ENCODE measurements at regions not wholly inside any gene's neighbourhood (a gene's known extent, or its start where the extent isn't known, plus 50 kb on each side); places are given as distances from the start of the nearest gene placed in this dataset.
"Not testable (repeated sequence)": the region's sequence is repeated elsewhere in the genome, so short reads cannot be mapped to it uniquely, and the experiment has no call there.

GRCh38 chr4:170529748-170530722, 440.3 kb upstream of the AADAT start:
- H3K27ac ChIP-seq, result no peak overlapping the region

GRCh38 chr4:170526471-170526870, 436.7 kb upstream of the AADAT start:
- Histone ChIP-seq H3K27ac (no peak overlapping the region), H3K4me3 (no peak overlapping the region)

More at GRCh38 chr4:170529748-170530722, 440.3 kb upstream of the AADAT start:
- no peak overlapping the region for H3K4me3 ChIP-seq

GRCh38 chr4:170522427-170522970, 432.7 kb upstream of the AADAT start:
- no peak overlapping the region for H3K27ac ChIP-seq
- H3K4me3 ChIP-seq, result no peak overlapping the region

- no peak overlapping the region for H3K27ac ChIP-seq
- no peak overlapping the region for H3K4me3 ChIP-seq
These were observed 407.9 kb upstream of the AADAT start for GRCh38 chr4:170497689-170498088.

- Histone ChIP-seq H3K4me3 (no peak overlapping the region), H3K27ac (no peak overlapping the region)
These were observed 407.4 kb upstream of the AADAT start for GRCh38 chr4:170497112-170497511.

GRCh38 chr4:170491981-170492380, 402.2 kb upstream of the AADAT start:
- no peak overlapping the region for H3K27ac ChIP-seq
- H3K4me3 ChIP-seq, result no peak overlapping the region

- Histone ChIP-seq H3K4me3 (no peak overlapping the region), H3K27ac (no peak overlapping the region)
These were observed 386.6 kb upstream of the AADAT start for GRCh38 chr4:170476351-170476750.

GRCh38 chr4:170465429-170465828, 375.7 kb upstream of the AADAT start:
- H3K27ac ChIP-seq, result no peak overlapping the region
- H3K4me3 ChIP-seq, result no peak overlapping the region

- no peak overlapping the region for H3K27ac ChIP-seq
- no peak overlapping the region for H3K4me3 ChIP-seq
These were observed 374.9 kb upstream of the AADAT start for GRCh38 chr4:170464614-170465197.

GRCh38 chr4:170446782-170447181, 357.0 kb upstream of the AADAT start:
- Histone ChIP-seq H3K27ac (no peak overlapping the region), H3K4me3 (no peak overlapping the region)

GRCh38 chr4:170441146-170441545, 351.4 kb upstream of the AADAT start:
- not testable (repeated sequence) for H3K27ac ChIP-seq, H3K4me3 ChIP-seq

- Histone ChIP-seq H3K4me3 (no peak overlapping the region), H3K27ac (no peak overlapping the region)
These were observed 339.2 kb upstream of the AADAT start for GRCh38 chr4:170428929-170429328.

- no peak overlapping the region for H3K27ac ChIP-seq
- H3K4me3 ChIP-seq, result no peak overlapping the region
These were observed 335.9 kb upstream of the AADAT start for GRCh38 chr4:170425521-170426143.

- Histone ChIP-seq H3K27ac (no peak overlapping the region), H3K4me3 (no peak overlapping the region)
These were observed 335.3 kb upstream of the AADAT start for GRCh38 chr4:170425040-170425439.

- Histone ChIP-seq H3K27ac (no peak overlapping the region), H3K4me3 (no peak overlapping the region)
These were observed 333.4 kb upstream of the AADAT start for GRCh38 chr4:170423137-170423536.

- no peak overlapping the region for H3K4me3 ChIP-seq
- no peak overlapping the region for H3K27ac ChIP-seq
These were observed 330.5 kb upstream of the AADAT start for GRCh38 chr4:170420255-170420693.

- H3K4me3 ChIP-seq, result no peak overlapping the region
- H3K27ac ChIP-seq, result no peak overlapping the region
These were observed 325.2 kb upstream of the AADAT start for GRCh38 chr4:170414961-170415360.

- no peak overlapping the region for H3K4me3 ChIP-seq
- no peak overlapping the region for H3K27ac ChIP-seq
These were observed 324.6 kb upstream of the AADAT start for GRCh38 chr4:170414360-170414759.

- H3K27ac ChIP-seq, result no peak overlapping the region
- no peak overlapping the region for H3K4me3 ChIP-seq
These were observed 324.2 kb upstream of the AADAT start for GRCh38 chr4:170413951-170414350.

GRCh38 chr4:170400361-170400760, 310.6 kb upstream of the AADAT start:
- no peak overlapping the region for H3K4me3 ChIP-seq
- no peak overlapping the region for H3K27ac ChIP-seq

All from skin epidermis (tissue), 12 donors.